ENCODE measurements at regions not wholly inside any gene's neighbourhood (a gene's known extent, or its start where the extent isn't known, plus 50 kb on each side); places are given as distances from the start of the nearest gene placed in this dataset.

- in situ Hi-C loops (cut with HindIII; ENCODE audit: low sequenced_read_pairs) = no loop called here
- no peak for DNase-seq (ENCODE audit: low read depth)
- no peak overlapping the region for H3K4me3 ChIP-seq (ENCODE audit: low read depth, low read length)
- TF ChIP-seq CTCF (IDR thresholded peaks at IDR 0.05; ENCODE audit: low read depth, low read length, missing control alignments) = no peak
Measured at GRCh38 chr5:100322483-100322882, 212.7 kb upstream of the FAM174A start.

GRCh38 chr5:100319885-100320284, 215.3 kb upstream of the FAM174A start:
- in situ Hi-C loops (cut with HindIII; ENCODE audit: low sequenced_read_pairs) = no loop called here
- TF ChIP-seq CTCF (IDR thresholded peaks at IDR 0.05; ENCODE audit: low read depth, low read length, missing control alignments) = no peak
- DNase-seq (ENCODE audit: low read depth) = no peak
- no peak overlapping the region for H3K4me3 ChIP-seq (ENCODE audit: low read depth, low read length)

- in situ Hi-C loops (cut with HindIII; ENCODE audit: low sequenced_read_pairs) = no loop called here
- DNase-seq (ENCODE audit: low read depth) = no peak
- TF ChIP-seq CTCF (IDR thresholded peaks at IDR 0.05; ENCODE audit: low read depth, low read length, missing control alignments) = no peak
- no peak overlapping the region for H3K4me3 ChIP-seq (ENCODE audit: low read depth, low read length)
Measured at GRCh38 chr5:100313657-100314056, 221.5 kb upstream of the FAM174A start.

DNA sequence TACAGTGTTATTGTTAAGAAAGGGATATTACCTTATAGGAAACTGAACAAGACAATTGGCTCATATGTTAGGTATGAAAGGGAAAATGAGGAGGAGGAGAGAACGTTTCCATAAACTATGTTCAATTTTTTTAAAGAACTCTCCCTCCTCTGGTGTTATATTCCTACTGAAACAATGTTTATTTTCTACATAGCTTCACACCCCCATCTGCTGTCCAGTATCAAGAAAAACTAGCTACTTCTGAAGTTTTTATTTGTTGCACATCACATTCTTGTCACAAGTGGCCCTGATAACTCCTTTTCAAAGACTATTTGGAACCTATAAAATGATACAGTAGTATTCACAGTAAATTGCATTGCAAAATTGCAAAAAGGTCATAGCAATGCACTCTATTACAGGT, 223.4 kb upstream of the FAM174A start:
- no peak overlapping the region for H3K4me3 ChIP-seq (ENCODE audit: low read depth, low read length)
- DNase-seq (ENCODE audit: low read depth) = peak; percentile 12
- TF ChIP-seq CTCF (IDR thresholded peaks at IDR 0.05; ENCODE audit: low read depth, low read length, missing control alignments) = peak; percentile 27
- in situ Hi-C loops (cut with HindIII; ENCODE audit: low sequenced_read_pairs) = no loop called here

- no peak for TF ChIP-seq CTCF (IDR thresholded peaks at IDR 0.05; ENCODE audit: low read depth, low read length, missing control alignments)
- in situ Hi-C loops (cut with HindIII; ENCODE audit: low sequenced_read_pairs) = no loop called here
- no peak overlapping the region for H3K4me3 ChIP-seq (ENCODE audit: low read depth, low read length)
- no peak for DNase-seq (ENCODE audit: low read depth)
Measured at GRCh38 chr5:100306000-100306399, 229.2 kb upstream of the FAM174A start.

DNA sequence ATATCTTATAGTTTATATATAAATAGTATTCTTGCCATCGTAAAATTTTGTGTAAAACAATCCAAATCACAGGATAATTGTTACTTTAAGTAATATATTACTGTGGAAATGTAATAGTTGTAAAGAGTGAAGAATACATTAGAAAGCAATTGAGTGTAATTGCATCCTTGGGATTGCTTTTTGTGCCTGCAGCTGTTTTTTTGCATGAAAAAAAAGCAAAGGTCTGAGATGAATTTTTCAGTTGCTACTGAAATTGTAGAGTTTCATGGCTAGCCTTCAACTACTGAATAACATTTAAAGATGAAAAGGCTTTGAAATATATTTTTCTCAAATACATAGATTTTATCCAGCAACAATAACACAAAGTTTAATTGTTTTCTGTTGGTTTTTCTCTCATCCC, 232.0 kb upstream of the FAM174A start:
- H3K4me3 ChIP-seq (ENCODE audit: low read depth, low read length) = no peak overlapping the region
- no peak for DNase-seq (ENCODE audit: low read depth)
- no peak for TF ChIP-seq CTCF (IDR thresholded peaks at IDR 0.05; ENCODE audit: low read depth, low read length, missing control alignments)
- in situ Hi-C loops (cut with HindIII; ENCODE audit: low sequenced_read_pairs) = no loop called here

DNA sequence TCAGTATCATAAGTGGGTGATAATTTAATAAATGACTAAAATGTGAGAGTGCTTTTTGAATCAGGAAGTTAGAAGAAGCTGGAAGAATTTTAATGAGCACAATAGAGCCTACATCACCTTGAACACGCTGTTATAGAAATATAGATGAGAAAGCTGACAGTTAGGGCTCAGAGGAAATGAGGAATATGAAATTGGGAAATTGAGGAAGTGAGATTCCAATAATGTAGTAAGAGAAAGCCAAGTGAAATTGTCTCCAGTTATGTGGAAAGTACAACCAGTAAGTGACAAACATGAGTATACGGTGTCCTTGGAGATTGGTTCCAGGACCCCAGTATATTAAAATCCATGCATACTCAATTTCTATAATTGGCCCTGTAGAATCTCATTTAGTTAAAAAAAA, 235.9 kb upstream of the FAM174A start:
- in situ Hi-C loops (cut with HindIII; ENCODE audit: low sequenced_read_pairs) = no loop called here
- H3K4me3 ChIP-seq (ENCODE audit: low read depth, low read length) = no peak overlapping the region
- no peak for DNase-seq (ENCODE audit: low read depth)
- TF ChIP-seq CTCF (IDR thresholded peaks at IDR 0.05; ENCODE audit: low read depth, low read length, missing control alignments) = no peak
